ENCODE measurements at regions not wholly inside any gene's neighbourhood (a gene's known extent, or its start where the extent isn't known, plus 50 kb on each side); places are given as distances from the start of the nearest gene placed in this dataset.
A peak's percentile ranks its signal among the peaks of the same experiment; 100 is the strongest.

DNA sequence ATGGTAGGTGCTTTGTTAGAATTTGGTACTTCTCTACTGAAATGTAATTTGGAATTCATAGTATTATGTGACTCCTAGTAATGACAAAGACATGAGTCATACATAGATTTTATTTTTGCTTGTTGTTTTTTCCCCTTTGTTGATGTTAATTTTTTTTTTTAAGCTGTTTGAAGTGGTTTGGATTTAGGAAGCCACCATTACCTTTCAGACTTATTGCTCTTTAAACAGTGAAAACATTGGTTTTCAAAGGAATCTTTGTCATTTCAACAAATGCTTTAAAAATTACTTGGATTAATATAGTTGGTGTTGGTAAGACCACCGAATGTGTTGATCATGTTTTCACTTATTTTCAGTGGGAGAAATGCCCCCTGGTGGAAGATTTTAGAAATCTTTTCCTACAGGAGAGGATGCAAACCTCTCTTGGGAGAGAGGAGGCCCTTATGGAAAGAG, 170.1 kb upstream of the PITX1 start:
- no peak for DNase-seq (ENCODE audit: low read depth in 2 of 2)

DNA sequence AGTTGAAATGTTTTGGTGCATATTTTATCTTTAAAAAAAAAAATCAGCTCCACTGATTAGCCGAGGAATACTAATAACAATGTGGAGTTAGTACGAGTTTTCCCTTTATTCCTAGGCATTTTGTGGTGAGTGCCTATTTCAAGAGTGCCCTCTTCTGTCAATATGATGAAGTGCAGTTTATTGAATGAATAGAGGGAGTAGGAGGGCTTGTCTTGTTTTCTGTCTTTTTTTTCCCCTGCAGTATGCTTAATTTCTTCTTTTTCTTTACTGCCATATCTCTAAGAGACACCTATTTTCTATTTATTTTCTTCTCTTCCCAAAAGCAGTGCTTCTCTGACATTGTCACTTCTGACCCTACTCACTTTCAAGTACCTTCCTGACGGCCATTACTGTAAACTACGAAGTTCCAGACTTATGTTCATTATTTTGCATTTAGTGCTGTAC, 169.6 kb upstream of the PITX1 start:
- DNase-seq (ENCODE audit: low read depth in 2 of 2) = no peak

DNA sequence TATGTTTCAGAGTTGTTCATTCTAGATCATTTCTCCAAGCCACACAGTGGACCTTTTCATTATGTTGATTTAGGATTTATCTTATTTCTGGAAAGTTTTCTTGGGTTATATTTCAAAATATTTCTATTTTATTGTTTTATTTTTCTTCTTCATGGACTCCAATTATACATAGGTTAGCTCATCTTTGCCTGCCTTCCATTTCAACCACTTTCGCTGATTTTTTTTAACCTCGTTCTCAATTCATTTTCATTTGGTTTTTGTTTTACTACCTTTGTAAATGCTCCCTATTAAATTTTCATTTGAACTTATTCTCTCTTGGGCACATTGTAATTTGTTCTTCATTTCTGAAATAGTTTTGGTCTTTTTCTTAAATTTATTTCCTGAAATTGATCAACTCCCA, 169.0 kb upstream of the PITX1 start:
- DNase-seq (ENCODE audit: low read depth in 2 of 2) = no peak

DNA sequence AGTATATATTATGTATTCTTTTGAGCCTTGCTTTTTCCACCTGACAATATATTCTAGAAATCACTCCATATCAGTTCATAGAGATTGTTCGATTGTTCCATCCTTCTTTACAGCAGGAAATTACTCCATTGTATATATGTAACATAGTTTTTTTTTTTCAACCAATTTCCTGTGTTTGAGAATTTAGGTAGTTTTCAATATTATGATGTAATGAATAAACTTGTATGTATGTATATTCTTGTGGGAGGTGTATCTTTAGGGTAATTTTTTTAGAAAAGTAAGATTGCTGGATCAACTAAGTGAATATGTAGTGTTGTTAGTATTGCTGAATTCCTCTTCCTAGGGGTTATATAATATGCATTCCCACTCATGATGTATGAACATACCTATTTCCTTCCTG, 165.9 kb upstream of the PITX1 start:
- no peak for DNase-seq (ENCODE audit: low read depth in 2 of 2)

DNA sequence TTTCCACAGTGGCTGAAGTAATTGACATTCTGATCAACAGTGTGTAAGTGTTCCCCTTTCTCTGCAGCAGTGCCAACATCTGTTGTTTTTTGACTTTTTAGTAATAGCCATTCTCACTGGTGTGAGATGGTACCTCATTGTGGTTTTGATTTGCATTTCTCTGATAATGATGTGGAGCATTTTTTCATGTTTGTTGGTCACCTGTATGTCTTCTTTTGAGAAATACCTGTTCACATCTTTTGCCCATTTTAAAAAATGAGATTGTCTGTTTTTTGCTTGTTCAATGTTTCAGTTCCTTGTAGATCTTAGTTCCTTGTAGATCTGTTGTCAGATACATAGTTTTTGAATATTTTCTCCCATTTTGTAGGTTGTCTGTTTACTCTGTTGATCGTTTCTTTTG, 162.5 kb upstream of the PITX1 start:
- no peak for DNase-seq (ENCODE audit: low read depth in 2 of 2)

DNA sequence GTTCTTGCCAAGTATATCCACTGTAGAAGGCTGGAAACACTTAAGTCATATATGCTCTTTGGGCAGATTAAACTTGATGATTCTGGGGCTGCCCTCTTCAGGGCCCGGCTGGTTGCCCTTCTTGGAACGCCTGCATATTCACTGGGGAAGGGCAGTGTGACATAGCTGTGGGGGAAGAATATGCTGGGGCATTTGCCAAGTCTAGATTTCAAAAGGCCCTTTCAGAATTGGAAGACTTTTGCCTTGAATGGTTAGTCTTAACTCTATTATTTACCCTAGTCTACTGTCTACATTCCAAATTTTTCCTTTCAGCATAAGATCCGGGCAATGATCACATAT, 161.2 kb upstream of the PITX1 start:
- no peak for DNase-seq (ENCODE audit: low read depth in 2 of 2)

DNA sequence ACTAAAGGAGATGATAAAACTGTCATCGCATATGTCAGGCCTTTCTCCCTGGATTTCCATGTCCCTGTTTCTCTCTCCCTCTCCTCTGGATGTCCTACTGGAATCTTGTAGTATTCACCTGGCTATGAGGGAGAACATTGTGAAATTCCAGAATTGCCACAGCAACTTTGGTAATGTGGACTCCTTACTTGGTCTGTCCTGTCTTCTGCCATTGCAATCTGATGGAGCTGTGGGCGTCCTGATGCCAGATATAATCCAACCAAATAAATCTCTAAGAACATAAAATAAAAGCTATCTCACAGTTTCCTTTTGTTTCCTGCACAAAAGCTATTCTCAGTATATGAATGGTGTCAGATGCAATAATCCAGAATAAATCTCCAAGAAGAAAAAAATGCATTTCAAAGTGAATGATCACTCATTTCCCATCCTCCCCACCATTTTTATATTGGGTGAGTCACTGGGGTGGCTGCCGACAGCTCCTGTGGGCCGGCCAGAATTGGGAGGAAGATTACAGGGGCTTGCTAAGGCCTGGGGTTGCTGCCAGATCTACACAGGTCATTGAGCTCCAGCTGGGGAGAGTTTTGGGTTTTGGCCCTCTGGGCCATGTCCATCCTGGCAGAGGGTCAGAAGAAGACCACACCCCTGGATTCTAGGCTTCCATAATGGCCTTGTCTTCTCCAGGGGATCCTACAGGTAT, 160.7 kb upstream of the PITX1 start:
- DNase-seq (ENCODE audit: low read depth in 2 of 2) = no peak

DNA sequence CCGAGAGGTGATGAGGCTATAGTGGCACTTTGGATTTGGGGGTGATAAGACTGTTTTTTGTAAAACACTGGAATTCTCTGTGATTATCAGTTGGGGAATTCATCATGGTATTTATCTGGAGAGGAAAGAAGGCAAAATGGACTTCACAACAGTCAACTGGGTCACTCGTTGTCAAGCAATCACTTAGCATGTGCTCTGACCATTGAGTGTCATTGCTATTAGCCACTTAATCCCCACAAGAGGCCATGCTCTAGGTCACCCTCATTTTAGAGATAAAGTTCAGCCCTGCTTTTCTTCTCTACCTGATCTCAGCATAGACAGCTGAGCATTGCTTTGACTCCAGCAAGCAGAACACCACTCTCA, 160.1 kb upstream of the PITX1 start:
- no peak for DNase-seq (ENCODE audit: low read depth in 2 of 2)

DNA sequence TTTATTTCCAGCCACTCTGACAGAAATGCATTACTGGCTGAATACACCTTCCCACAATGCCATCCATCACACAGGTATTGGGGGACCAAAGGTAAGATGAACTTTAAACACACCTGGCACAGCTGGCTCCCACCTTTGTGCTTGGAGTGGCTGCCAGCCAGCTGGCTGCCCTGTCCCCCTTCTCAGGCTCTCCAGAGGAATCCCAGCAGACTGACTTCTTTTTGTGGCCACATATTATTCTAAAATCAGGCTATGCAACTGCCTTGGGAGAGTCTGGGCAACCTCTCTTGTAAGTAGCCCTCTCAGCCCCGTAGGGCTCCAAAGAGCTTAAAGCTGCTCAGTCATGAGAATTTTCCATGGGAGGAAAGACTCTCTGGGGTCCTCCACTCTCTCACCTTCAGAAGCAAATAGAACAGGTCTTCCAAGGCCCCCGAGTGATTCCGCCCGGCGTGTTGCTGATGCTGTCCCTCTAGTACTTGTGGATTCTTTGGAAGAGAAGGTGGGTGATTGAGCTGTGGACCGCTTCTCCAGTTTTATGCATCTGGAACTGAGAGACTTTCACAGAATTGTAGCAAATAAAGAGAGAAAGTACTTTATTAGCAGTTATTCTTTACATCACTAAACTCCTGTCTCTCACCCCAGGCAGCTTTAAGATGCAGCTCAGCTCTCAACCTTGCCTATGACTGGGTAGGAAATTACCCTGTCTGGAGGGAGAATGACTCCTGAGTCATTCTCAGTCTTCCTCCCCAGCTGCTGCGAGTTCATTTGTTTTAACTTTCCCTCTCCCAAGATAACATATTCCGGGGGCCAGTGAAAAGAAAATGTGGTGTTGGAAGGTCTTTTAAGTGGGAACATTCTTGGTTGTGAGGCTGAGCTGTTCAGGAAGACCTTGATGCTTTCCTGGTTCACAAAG, 159.4 kb upstream of the PITX1 start:
- no peak for DNase-seq (ENCODE audit: low read depth in 2 of 2)

DNA sequence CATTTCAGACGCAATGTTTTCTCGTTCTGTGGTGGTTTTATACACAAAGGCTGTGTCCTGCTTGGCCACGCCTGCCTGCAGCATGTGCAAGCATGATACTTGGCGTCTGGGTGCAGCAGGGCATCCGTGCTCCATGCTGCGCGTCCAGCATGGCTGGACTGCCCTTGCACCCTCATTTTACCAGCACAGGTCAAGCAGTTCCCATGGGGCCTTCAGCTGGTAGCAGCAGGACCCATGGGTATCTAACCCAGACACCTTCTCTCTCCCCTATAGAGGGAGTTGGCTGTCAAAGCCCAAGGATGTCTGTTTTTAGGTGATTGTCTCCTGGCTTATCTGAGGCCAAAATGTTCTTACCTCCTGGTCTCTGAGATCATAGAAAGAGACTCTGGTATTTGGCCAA, 158.3 kb upstream of the PITX1 start:
- DNase-seq (ENCODE audit: low read depth in 2 of 2) = no peak

DNA sequence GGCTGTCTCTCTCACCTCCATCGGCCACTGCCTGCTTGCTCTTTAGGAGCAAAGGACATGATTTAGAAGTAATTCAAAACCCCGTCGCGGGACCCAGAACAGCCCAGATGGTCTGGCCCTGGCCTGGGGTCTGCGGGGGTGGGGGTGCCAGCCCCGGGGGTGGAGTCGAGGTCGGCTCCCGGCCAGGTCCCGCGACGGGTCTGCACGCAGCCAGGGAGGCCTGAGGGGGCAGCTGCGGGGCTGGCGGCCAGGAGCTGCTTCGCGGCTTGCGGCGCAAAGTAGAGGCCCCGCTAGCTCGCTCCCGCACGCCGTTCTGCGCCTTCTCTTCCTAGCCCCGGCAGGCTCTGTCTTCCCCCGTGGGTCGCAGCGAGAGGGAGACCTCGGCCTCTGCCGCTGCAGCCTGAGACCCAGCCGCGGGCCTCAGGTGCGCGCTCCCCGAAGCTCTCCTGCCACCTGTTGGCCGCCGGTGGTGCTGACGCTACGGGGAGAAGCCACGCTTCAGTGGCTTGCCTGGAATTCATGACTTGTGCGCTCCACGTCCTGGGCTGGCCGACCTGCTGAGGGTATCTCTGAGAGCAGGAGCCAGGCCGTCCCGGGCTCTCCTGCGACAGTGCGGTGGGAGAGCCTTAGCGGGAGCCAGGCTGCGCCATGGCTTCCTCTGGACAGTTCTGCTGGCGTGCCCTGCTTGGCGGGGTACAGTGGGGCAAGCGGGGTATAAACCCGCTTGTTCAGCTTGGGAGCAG, 157.2 kb upstream of the PITX1 start:
- peak; percentile 53 to 69 for DNase-seq (ENCODE audit: low read depth in 2 of 2)

DNA sequence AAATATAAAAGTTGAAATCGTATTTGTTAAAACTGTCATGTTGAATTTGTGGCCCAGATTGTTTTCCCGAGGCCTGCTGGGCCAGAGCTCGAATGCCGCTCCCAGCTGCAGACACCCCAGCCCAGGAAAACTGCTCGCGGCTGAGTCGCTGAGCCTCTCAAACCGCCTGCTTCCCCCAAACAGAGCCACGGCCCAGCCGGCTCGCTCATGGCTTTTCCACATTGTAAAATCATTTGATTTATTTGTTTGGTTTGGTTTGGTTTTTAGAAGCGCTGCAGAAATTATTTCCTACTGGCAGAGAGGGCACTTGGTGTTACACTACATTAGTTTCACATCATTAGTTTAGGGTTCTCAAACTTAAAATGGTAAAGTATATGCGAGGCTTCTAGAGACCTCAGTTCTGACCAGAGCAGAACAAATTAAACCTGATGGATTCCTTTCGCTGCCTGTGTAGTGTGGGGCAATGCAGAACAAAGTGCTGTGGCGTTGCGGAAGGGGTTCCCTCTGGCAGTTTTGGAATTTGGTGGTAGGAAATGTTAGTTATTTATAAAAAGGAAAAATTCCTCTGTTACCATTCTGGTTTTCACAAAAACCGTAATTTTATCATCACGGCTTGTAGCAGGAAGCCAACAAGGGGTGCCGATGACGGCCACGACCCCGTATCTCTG, 156.5 kb upstream of the PITX1 start:
- no peak for DNase-seq (ENCODE audit: low read depth in 2 of 2)

DNA sequence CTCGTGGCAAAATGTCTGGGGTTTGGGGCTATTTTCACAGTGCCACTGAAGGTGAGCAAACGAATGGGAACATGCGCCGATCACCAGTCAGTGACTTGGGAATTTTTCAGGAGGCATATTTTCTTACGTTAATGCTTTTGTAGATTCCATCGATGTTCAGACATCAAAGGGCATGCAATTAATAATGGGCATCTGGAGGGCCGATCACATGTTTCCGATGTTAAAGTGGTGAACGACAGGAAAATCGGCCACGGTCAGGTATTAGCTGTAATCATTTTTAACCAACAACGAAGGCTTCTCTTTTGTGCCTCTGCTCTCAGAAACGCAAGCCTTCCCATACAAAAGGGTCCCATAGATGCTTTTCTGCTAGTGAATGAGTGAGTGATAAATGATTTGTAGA, 155.0 kb upstream of the PITX1 start:
- DNase-seq (ENCODE audit: low read depth in 2 of 2) = no peak

DNA sequence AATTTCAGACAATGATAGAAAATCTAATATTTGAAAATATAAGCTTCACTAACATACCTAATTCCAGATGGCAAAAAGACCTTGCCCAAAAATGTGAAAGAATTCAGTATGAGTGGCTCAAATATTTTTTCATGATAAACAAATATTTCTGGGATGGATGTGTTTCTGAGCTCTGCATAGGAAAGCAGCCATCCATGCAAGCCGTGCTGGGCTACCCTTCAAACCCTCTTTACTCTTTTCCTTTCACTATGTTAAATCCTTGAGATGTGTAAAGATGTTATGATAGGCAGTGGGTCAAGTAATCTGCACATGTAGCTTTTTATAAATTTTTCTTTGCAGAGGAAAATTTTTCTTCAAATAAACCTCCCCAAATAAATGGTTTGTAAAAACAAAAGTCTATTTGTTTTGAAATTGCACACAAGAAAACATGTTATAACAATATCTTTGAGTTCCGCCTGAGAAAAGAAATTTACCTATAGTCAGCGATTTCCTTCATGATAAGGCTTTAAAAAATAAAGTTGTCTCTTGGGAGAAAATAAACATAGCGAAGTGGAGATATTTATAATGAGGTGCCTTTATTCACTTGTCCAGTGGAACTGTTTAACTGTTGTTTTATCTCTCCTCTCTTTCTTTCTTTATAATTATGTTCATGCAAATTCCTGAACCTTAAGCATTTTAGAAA, 154.3 kb upstream of the PITX1 start:
- DNase-seq (ENCODE audit: low read depth in 2 of 2) = no peak

DNA sequence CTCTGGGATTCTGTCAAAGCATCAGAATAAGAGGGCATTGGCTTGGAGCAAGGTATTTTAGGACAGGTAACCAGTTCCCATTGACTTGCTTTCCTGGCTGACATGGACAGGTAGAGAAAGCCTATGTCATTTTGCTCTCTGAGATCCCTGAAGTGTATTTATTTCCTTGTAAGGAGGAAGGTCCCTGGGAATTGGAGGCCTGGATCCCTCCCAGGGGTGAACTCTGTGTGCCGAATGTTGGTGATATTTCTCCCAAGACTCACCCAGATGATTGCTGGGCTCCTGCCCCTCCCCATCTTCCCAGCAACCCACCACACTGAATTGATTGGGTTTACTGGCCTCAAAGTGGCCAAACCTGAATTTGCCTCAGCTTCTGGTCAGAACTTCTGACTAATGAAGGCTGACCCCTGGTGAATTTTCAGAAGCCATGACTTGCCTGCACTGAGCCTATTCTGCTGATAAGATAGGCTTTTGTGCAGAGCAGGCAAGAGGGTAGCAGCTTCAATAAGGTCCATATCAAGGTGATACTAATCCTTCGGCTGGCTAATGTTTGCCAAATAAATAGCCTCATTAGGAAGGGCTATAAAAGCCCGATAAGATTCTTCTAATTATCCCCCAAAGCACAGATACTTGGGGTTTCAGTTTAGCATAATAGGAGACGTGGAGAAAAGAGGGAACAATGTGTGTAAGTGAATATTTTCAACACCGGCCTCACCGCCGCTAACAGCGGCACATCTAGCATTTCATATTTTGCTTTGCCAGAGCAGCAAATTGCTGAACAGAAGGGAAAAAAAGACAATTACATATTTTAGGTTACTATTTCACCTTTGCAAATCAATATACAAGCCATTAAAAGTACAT, 152.9 kb upstream of the PITX1 start:
- no peak for DNase-seq (ENCODE audit: low read depth in 2 of 2)

DNA sequence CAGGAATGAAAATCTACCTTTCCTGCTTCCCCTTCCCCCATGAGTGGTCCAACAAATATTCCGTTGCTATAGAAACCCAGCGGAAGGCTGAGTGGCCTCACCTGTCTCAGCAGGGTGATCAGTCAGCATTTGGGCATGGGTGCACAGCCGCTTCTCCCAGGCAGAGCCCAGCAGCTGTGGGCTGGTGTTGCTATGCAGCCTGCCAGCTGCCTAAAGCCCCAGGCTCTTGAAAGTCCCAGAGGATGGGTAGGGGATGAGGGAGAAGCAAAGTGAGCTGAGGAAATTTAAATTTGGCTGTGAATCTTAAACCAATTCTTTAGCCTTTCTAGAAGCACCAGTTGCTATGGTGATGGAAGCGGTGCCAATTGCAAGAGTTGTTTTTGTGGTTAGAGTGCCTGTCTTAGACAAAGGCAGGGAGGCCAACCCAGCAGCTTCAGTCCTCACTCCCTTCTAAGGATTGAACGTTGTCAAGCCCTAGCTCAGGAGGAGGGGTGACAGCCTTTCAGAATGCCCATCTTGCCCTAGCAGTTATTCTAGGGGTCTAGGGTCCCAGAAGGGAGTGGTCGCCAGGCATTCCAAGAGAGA, 151.5 kb upstream of the PITX1 start:
- no peak for DNase-seq (ENCODE audit: low read depth in 2 of 2)

DNA sequence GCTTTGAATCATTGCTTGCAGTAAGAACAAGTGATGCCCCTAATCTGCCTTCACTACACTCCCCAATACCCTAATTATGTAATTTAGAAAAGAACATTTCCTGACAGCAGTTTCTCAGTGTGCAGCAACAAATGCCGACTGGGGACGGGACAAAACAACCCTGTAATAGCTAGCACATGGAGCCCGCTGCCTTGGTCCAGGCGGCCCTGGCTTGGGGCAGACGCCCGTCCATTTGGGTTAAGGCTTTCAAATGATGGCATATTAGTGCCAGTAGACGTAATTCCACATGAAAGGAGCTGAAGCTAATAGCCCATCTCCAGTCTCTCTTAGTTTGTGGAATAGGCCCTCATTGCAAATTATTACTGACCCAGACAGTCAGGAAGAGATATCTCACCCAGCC, 150.6 kb upstream of the PITX1 start:
- DNase-seq (ENCODE audit: low read depth in 2 of 2) = no peak

DNA sequence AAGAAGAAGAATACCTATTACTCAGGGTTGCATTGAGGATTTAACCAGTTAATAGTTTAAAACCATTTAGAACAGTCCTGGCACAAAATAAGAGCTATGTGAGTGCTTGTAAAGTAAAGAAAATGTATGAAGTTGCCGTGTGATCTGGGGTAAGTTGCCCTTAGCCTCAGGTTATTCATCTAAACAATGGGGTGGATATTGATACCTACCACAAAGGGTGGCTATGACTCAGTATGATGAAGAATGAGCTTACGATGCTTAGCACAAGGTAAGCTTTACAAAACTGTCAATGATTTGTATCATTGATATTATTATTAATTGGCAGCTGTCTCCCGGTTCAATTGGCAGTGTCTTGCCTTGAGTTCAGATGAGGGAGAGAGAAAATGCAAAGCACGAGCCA, 149.4 kb upstream of the PITX1 start:
- DNase-seq (ENCODE audit: low read depth in 2 of 2) = no peak

DNA sequence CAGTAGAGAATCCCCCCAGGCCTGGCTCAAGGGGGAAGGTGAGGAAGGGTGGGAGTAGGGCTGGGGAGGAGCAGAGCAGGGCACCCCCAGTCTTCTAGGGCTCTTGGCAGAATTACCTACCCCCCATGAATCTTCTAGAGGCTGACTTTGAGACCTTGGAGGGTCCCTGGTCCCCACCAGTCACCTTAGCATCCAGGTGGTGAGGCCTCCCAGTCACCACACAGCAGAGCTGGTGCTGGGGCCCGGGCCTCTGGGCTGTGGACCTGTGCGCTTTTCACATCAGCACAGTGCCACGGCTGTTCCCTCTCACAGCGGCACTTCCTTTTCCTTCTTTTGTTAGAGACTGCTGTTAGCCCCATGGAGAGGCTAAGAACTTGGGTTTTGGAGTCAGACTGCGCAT, 148.6 kb upstream of the PITX1 start:
- DNase-seq (ENCODE audit: low read depth in 2 of 2) = no peak

DNA sequence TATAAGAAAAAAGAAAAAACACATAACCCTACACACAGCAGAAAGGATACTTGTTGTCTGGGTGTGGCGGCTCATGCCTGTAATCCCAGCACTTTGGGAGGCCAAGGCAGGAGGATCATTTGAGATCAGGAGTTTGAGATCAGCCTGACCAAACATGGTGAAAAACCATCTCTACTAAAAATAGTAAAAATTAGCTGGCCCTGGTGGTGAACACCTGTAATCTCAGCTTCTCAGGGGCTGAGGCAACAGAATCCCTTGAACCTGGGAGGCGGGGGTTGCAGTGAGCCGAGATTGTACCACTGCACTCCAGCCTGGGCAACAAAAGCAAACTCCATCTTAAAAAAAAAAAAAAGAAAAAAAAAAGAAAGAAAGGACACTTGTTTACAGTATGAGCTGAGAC, 147.6 kb upstream of the PITX1 start:
- DNase-seq (ENCODE audit: low read depth in 2 of 2) = no peak

All from stimulated activated CD4-positive, alpha-beta T cell treated with anti-CD3 and anti-CD28 coated beads, Interleukin-1b, Interleukin-23, amount 100 ng/mL, for 4 hours (primary cell).